ENCODE measurements at regions not wholly inside any gene's neighbourhood (a gene's known extent, or its start where the extent isn't known, plus 50 kb on each side); places are given as distances from the start of the nearest gene placed in this dataset.
A peak's percentile ranks its signal among the peaks of the same experiment; 100 is the strongest.
"Not testable (repeated sequence)": the region's sequence is repeated elsewhere in the genome, so short reads cannot be mapped to it uniquely, and the experiment has no call there.

DNA sequence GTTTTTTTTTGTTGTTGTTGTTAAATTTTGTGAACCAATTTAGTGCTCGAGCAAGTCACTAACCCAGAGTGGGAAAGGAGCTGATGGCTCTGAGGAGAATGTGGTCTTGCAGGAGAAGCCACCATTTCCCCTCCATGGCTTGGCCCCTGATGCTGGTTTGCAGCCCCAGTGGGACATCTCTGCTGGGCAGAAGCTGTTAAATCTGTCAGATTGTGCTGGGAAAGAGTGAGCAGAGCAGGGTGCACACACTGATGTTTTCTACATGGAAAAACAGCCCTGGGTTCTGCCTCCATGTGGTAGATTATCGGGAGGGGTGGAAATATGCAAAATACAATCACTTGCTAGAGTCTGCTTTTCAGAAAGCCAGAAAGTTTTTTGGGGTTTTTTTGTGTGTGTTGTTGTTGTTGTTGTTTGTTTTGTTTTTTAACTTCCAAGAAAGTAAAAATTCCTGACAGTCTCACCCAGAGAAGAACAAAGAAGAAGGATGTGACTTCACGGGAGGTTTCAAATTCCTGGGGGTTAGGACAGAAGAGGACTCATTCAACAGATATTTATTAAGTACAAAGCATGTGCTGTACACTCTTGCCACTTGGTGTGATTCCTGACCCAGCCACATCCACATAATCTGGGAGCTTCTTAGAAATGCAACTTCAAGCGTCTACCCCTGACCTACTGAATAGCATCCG lies 133.7 kb downstream of the FOXB1 start:
- DNase-seq (ENCODE audit: low spot score): no peak

DNA sequence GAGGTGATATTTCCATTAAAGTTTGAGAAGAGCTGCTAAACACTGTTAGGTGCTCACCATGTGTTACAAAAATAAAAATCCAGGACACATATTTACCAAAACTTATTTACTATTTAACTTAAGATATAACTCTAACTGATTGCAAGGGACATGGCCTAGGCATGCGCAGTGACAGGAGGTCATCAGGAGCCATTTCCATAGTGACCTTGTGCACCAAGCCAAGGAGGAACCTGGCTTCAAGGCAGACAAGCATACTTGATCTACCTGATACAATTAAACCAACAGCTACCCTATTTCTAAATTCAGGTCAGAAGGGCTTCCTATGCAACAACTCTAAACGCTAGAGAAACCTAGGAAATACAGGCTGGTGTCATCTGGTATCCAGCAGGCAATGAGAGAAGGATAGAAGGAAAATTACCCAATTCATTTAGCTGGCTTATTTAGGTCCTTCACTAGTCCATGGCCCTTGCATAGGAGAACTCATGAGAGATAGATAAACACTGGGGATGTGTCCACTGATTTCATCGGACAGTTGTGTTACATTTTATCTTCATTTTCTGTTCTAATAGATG lies 134.4 kb downstream of the FOXB1 start:
- no peak for DNase-seq (ENCODE audit: low spot score)

DNA sequence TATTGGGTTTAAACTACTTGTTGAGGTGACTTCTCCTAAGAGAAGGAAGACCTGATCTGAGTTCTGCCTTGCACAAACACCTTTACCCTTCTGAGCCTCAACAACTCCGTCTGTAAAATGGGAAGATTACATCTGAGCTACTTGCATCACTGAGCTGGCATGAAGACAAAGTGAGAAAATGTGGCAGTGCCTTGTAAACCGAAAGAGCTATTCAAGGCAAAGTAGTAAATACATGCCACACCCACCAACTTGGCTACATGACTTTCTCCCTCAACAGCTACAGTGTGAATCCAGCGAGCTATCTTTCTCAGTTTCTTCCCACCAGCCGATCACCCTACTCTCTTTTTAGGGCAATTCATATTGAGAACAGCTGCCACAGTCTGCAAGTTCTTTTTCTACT lies 148.3 kb downstream of the FOXB1 start:
- no peak for DNase-seq (ENCODE audit: low spot score)

- no peak for DNase-seq (ENCODE audit: low spot score)
Measured at GRCh38 chr15:60154764-60155325, 150.7 kb downstream of the FOXB1 start.

GRCh38 chr15:60155661-60156060 lies 151.6 kb downstream of the FOXB1 start:
- DNase-seq (ENCODE audit: low spot score): no peak

DNA sequence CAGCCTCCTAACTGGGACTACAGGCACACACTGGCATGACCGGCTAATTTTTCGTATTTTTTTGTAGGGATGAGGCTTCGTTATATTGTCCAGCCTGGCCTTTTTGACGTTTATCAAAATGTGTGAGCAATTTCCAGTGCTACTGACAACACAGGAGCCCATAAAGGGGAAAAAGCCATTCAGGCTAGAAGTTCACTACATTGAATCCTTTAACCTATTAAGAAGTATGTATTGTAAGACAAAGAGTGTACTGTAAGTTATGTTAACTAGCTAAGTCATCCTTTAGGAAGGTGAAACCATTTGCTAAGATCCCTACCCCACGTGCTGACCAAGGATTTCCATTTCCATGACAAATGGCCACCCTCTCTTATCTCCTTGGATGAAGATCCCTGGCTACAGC lies 156.8 kb downstream of the FOXB1 start:
- DNase-seq (ENCODE audit: low spot score): no peak

GRCh38 chr15:60161704-60162103 lies 157.6 kb downstream of the FOXB1 start:
- no peak for DNase-seq (ENCODE audit: low spot score)

DNA sequence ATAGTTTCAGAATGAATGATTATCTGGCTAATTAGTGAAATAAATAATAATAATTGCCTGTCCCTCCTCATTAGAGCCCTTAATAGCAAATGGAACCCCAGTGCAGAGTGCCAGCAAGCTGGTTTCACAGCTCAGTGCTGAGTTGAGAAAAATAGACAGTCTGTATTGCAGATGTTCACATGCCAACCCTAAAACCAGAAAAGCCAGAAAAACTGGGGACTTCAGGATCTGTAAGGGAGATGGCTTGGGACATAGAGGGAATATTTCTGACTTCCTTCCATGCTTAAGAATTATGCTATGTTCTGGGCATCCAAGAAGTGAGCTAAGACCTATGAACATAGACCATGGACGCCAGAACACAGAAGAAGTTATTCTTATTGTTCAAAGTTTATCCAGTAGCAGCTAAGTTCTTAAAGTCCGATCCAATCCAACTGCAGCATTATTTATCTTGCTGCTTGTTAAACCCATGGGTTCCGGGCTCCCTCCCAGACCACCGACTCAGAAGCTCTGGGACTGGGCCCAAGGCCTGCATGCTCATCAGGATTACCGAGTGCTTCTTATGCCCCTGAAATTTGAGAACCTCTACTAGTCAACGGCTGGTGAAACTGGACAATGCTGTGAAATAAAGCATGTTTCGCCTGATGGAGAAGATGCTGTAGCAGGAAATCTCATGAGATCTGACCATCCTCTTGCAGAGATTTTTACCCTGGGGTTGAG lies 158.3 kb downstream of the FOXB1 start:
- DNase-seq (ENCODE audit: low spot score): no peak

GRCh38 chr15:60162968-60163355 lies 158.9 kb downstream of the FOXB1 start:
- DNase-seq (ENCODE audit: low spot score): no peak

GRCh38 chr15:60165111-60165510 lies 161.0 kb downstream of the FOXB1 start:
- DNase-seq (ENCODE audit: low spot score): no peak

GRCh38 chr15:60172143-60172542 lies 168.0 kb downstream of the FOXB1 start:
- DNase-seq (ENCODE audit: low spot score): no peak

GRCh38 chr15:60179786-60180391 lies 175.8 kb downstream of the FOXB1 start:
- peak; percentile 53 for DNase-seq (ENCODE audit: low spot score)

DNA sequence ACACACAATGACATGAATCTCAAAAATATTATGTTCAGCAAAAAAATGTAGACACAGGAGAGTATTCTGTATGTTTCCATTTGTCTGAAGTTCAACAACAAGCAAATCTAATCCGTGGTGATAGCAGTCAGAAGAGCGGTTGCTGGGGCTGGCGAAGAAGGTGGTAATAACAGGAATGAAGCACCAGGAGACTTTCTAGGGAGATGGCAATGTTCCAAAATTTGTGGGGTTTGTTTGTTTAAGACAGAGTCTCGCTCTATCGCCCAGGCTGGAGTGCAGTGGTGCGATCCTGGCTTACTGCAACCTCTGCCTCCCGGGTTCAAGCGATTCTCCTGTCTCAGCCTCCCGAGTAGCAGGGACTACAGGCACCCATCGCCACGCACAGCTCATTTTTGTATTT lies 177.8 kb downstream of the FOXB1 start:
- DNase-seq (ENCODE audit: low spot score): not testable (repeated sequence)

DNA sequence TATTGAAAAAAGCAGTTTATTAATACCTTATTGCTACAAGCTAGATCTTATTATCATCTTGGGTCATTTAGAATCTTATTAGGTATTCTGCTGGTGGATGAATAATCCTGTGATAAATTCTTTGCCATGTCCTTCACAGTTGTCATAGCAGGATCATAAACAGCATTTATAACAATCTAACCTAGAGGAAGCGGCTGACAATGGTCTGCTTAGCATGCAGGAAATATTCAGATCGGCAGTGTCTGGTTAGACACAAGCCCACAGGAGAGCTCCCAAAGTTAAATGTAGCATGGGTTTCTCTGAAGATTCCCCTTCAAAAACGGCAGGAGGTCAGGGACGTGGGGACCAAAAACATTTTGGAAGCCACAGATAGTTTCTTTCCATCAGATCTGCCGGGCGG lies 179.3 kb downstream of the FOXB1 start:
- no peak for DNase-seq (ENCODE audit: low spot score)

DNA sequence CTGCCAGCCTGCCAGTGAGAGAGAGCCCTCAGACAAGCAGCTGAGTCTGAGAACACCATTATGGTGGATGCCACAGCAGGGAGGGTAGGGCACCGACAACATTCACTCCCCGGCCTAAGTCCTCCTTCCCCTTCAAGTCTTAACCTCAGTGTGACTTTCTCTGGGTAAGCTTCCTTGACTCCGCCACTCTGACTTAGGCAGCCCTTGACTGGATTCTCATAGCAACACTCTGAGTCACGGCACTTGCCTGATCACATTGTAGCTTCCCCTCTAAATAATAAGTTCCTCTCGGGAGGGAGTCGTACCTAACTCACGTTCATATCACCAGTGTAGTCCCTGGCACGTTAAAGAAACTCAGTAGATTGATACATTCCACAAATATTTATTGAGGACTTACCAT lies 180.5 kb downstream of the FOXB1 start:
- DNase-seq (ENCODE audit: low spot score): no peak

GRCh38 chr15:60191016-60191415 lies 186.9 kb downstream of the FOXB1 start:
- DNase-seq (ENCODE audit: low spot score): no peak

DNA sequence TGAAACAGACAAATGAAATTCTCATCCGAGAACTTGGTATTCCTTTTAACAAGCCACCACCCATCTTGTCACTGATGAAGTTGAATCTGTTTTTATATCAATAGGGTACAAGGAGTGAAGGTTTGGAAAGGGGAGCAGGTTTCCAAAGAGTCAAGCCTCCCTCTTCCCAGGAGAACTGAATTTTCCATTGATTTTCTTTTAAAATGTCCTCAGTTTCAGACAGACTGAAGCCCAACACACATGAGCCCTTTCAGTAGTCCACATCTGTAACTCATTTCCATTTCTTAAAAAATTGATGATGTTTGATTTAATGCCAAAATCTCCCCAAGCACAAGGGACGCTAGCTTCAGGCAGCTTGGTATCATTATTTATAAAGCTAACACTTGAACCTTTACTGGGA lies 187.7 kb downstream of the FOXB1 start:
- DNase-seq (ENCODE audit: low spot score): no peak

- no peak for DNase-seq (ENCODE audit: low spot score)
Measured at GRCh38 chr15:60195611-60196010, 191.5 kb downstream of the FOXB1 start.

DNA sequence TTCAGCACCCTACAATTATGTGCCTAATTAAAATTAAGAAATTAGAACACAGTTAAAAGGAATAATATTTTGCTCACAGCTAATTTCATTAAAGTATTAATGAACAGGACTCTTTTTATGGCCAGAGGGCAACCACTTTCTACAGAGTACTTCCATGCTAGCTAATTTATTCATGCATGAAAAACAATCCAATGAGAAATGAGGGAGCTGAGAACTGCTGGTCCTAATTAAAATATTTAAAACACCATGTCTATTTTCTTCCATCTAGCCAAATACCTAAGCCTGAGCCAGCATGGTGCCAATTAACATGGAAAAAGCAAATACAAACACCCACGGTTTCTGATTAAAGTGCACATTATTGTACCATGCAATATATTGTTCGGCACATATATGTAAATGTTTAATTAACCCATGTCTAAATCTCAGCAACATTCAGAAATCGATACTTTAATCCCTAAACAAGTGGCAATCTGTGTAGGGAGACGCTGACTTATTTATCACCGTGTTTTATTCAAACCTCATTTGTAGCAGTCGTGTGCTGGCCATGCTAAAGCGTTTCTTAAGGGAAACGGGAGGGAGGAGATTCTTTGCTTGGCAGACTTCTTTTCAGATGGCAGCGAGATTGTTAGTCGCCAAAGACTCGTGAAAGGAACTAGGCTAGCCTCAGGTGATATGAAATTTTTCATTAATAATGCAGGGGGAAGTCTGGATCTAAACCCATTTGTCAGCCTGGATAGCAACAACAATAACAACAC lies 193.5 kb downstream of the ANXA2 start:
- DNase-seq (ENCODE audit: low spot score): no peak

DNA sequence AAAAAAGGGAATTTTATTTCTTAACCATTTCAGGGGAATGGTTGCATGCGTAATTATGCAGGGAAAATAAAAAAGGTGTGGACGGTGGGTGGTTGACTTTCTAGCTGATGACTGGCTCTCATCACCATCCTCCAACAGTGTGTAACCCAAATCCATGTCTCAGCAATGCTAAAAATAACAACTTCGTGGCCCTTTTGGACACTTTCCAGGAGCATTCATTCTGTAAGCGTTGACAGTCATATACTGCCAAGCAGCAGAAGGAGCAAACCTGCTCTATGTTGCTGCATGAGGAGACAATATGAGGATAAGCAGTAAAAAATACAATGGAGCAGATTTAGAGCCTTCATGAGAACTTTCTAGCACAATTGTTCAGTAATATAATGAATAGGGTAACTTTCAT lies 189.1 kb downstream of the ANXA2 start:
- no peak for DNase-seq (ENCODE audit: low spot score)

DNA sequence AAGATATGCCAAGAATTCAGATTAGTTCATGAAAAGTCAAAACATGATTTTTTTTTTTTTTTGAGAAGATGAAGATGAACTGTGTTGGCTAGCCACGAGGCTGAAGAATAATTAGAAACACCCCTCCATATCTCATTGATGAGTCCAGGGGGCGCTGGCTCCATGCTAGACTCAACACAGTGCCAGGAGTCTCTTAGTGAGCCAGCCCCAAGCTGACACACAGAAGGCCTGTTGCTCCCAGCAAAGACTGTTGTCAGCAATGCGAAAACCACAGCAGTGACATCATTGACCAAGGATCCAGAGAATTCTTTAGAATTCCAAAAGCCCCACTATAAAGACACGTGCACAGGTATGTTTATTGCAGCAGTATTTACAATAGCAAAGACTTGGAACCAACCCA lies 185.2 kb downstream of the ANXA2 start:
- no peak for DNase-seq (ENCODE audit: low spot score)

GRCh38 chr15:60213377-60214000 lies 184.3 kb downstream of the ANXA2 start:
- no peak for DNase-seq (ENCODE audit: low spot score)
